IMR-90 (cell line): ENCODE measurements at regions not wholly inside any gene's neighbourhood (a gene's known extent, or its start where the extent isn't known, plus 50 kb on each side); places are given as distances from the start of the nearest gene placed in this dataset.
"Not testable (repeated sequence)": the region's sequence is repeated elsewhere in the genome, so short reads cannot be mapped to it uniquely, and the experiment has no call there.

Experiments
- ATAC-seq: fragments of 200-7000 bp; cut with Tn5 transposase; 2 replicates; pipeline ENCODE4 v1.9.1; 2020; ENCODE audit warnings: low read depth, mild to moderate bottlenecking, moderate library complexity
- BruUV-seq: library from RNA; stranded (reverse); fragments of 400-500 nt; replicated peaks from 2 replicates; lab custom pipeline; 2021; lab: Mats Ljungman, UMichigan
- CTCF ChIA-PET: fragments of 300-600 bp; formaldehyde crosslinking; extraction: SDS; loops from one replicate; lab custom pipeline; 2021; ENCODE audit warnings: antibody characterized with exemption; lab: Yijun Ruan, JAX
- POLR2A ChIA-PET: fragments of 300-600 bp; sonication (Branson Sonifier 250); formaldehyde crosslinking; loops from one replicate; lab custom pipeline; 2022; ENCODE audit warnings: antibody characterized with exemption; ENCODE audit not compliant: unreplicated experiment; lab: Charles Lee
- DNase-seq: peaks from one replicate; pipeline ENCODE4 v3.0.0; 2013
- H2AFZ ChIP-seq: replicated peaks from 2 replicates; pipeline ENCODE3; 2013; ENCODE audit warnings: low read length, mild to moderate bottlenecking; ENCODE audit not compliant: poor library complexity
- H2AK5ac ChIP-seq: 2 replicates; pipeline ENCODE4 v1.6.1; 2013; ENCODE audit warnings: low read depth, low read length, inconsistent platforms
- H2AK9ac ChIP-seq: replicated peaks from 2 replicates; pipeline ENCODE3; 2013; ENCODE audit warnings: mild to moderate bottlenecking, low read depth, low read length, moderate library complexity; ENCODE audit not compliant: poor library complexity
- H2BK120ac ChIP-seq: 2 replicates; pipeline ENCODE4 v1.6.1; 2013; ENCODE audit warnings: low read depth, low read length, inconsistent platforms
- H2BK15ac ChIP-seq: 3 replicates; pipeline ENCODE4 v1.6.1; 2013; ENCODE audit warnings: low read depth, low read length, inconsistent platforms
- H2BK20ac ChIP-seq: 2 replicates; pipeline ENCODE4 v1.6.1; 2013; ENCODE audit warnings: low read depth, mild to moderate bottlenecking, inconsistent platforms, low read length, moderate library complexity
- H2BK5ac ChIP-seq: 2 replicates; pipeline ENCODE4 v1.6.1; 2013; ENCODE audit warnings: mild to moderate bottlenecking, low read depth, low read length, inconsistent platforms; ENCODE audit not compliant: poor library complexity, severe bottlenecking
- H3K14ac ChIP-seq: replicated peaks from 2 replicates; pipeline ENCODE4 v1.6.1; 2013; ENCODE audit warnings: low read depth, low read length, inconsistent platforms
- H3K18ac ChIP-seq: 2 replicates; pipeline ENCODE4 v1.6.1; 2013; ENCODE audit warnings: low read depth, low read length, control low read depth
- H3K23ac ChIP-seq: 2 replicates; pipeline ENCODE4 v1.6.1; 2013; ENCODE audit warnings: low read depth, low read length, inconsistent platforms
- H3K27ac ChIP-seq: 2 replicates; pipeline ENCODE4 v1.5.1; 2013; ENCODE audit warnings: mild to moderate bottlenecking, control low read depth, low read length; ENCODE audit not compliant: insufficient read depth
- H3K27me3 ChIP-seq: 2 replicates; pipeline ENCODE4 v1.6.1; 2013; ENCODE audit warnings: low read length; ENCODE audit not compliant: control insufficient read depth, insufficient read depth
- H3K36me3 ChIP-seq: 2 replicates; pipeline ENCODE4 v1.6.1; 2013; ENCODE audit warnings: low read length, mixed read lengths; ENCODE audit not compliant: control insufficient read depth, insufficient read depth
- H3K4ac ChIP-seq: 2 replicates; pipeline ENCODE4 v1.6.1; 2013; ENCODE audit warnings: low read depth, low read length, inconsistent platforms
- H3K4me1 ChIP-seq: 2 replicates; pipeline ENCODE4 v1.6.1; 2013; ENCODE audit warnings: low read length, mixed read lengths; ENCODE audit not compliant: control insufficient read depth, insufficient read depth
- H3K4me2 ChIP-seq: 2 replicates; pipeline ENCODE4 v1.6.1; 2013; ENCODE audit warnings: low read depth, mild to moderate bottlenecking, control low read depth, low read length, moderate library complexity
- H3K4me3 ChIP-seq: 2 replicates; pipeline ENCODE4 v1.5.1; 2013; ENCODE audit warnings: low read depth, mild to moderate bottlenecking, control low read depth, low read length, moderate library complexity; ENCODE audit not compliant: insufficient read depth
- H3K56ac ChIP-seq: 2 replicates; pipeline ENCODE4 v1.6.1; 2013; ENCODE audit warnings: low read length, inconsistent platforms; ENCODE audit not compliant: insufficient read depth; ENCODE audit errors: extremely low read depth
- H3K79me1 ChIP-seq, 2 experiments: 2 replicates each; pipeline ENCODE4 v1.6.1; 2013; ENCODE audit warnings: low read length in 2 of 2, inconsistent platforms in 1 of 2, low read depth in 1 of 2
- H3K9ac ChIP-seq: 2 replicates; pipeline ENCODE4 v1.6.1; 2013; ENCODE audit warnings: low read depth, low read length, control low read depth
- H3K9me1 ChIP-seq: 2 replicates; pipeline ENCODE4 v1.6.1; 2013; ENCODE audit warnings: low read length, inconsistent platforms; ENCODE audit not compliant: insufficient read depth
- H3K9me3 ChIP-seq: 2 replicates; pipeline ENCODE4 v1.6.1; 2013; ENCODE audit warnings: low read length; ENCODE audit not compliant: control insufficient read depth, insufficient read depth
- H4K20me1 ChIP-seq: 2 replicates; pipeline ENCODE4 v1.6.1; 2013; ENCODE audit warnings: low read length, inconsistent platforms; ENCODE audit not compliant: insufficient read depth
- H4K5ac ChIP-seq: 2 replicates; pipeline ENCODE4 v1.6.1; 2013; ENCODE audit warnings: mild to moderate bottlenecking, low read depth, low read length, control low read depth
- H4K8ac ChIP-seq, 2 experiments: 2 replicates each; pipeline ENCODE4 v1.6.1; 2013; ENCODE audit warnings: low read depth in 2 of 2, low read length in 2 of 2, control low read depth in 1 of 2, inconsistent platforms in 1 of 2
- H4K91ac ChIP-seq: 2 replicates; pipeline ENCODE4 v1.6.1; 2013; ENCODE audit warnings: low read depth, low read length, inconsistent platforms; ENCODE audit not compliant: insufficient read depth
- NFE2L2 ChIP-seq: fragments of 150-350 bp; IDR thresholded peaks from 2 replicates; pipeline ENCODE4 v1.6.1; 2016; ENCODE audit warnings: low read depth, mild to moderate bottlenecking, low read length
- WGBS, 2 experiments: methylation state at CpG; one replicate each; pipeline versions ENCODE4 v1.1.5 to v1.1.7; 2013; ENCODE audit warnings: missing lambda C conversion rate in 2 of 2; ENCODE audit not compliant: insufficient read length in 1 of 2; ENCODE audit errors: extremely low coverage in 2 of 2; 5-methylcytosine and 5-hydroxymethylcytosine counted together
- dilution Hi-C: fragments of 300-500 bp; cut with HindIII; formaldehyde crosslinking; loops from one replicate; pipeline ENCODE4 v1.14.3; 2018; ENCODE audit warnings: low sequenced_read_pairs; ENCODE audit not compliant: unreplicated experiment
- in situ Hi-C: fragments of 300-500 bp; cut with MboI; formaldehyde crosslinking; loops from 3 replicates; pipeline ENCODE4 v1.14.3; 2019; ENCODE audit warnings: low sequenced_read_pairs, inconsistent platforms, mixed read lengths
- intact Hi-C: fragments of 100-400 bp; cut with micrococcal nuclease; formaldehyde crosslinking; loops from 2 replicates; pipeline ENCODE4 v1.10.0; 2022

DNA sequence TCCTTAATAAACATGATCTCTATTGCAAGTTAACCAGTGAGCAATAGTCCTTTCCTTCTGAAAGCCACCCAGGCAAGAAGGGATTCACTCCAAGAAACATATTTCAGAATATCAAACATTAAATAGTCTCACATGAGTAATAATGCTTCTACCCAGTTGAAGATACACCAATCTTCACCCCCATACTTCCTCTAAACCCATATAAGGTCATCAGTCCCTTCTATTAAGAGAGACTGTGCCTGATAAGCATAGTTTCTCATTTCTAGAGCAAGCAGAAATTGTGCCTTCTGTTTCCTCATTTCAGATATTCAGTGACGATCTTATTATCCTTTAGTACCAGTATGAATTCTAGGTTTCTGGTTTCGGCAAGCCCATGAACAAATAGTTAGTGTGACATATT, 64.6 kb downstream of the DSEL start:
- intact Hi-C loops (no loop called here), dilution Hi-C loops (no loop called here), in situ Hi-C loops (no loop called here)
- no peaks in the 10 kb centered on the region for H3K4me1 ChIP-seq
- no peak overlapping the region for H2AFZ ChIP-seq
- H2AK5ac ChIP-seq: no peak overlapping the region
- H4K5ac ChIP-seq: no peak overlapping the region
- H2BK15ac ChIP-seq: no peak overlapping the region
- H3K9me1 ChIP-seq: no peaks in the 10 kb centered on the region
- no peak overlapping the region for H2BK20ac ChIP-seq
- H2AK9ac ChIP-seq: no peak overlapping the region
- BruUV-seq: no TSS peak
- ChIA-PET POLR2A (no interaction called here), CTCF (no interaction called here)
- no peaks in the 10 kb centered on the region for H3K36me3 ChIP-seq
- H2BK120ac ChIP-seq: no peak overlapping the region
- H3K9ac ChIP-seq: no peak overlapping the region
- H3K56ac ChIP-seq: no peak overlapping the region
- H3K27me3 ChIP-seq: no peaks in the 10 kb centered on the region
- H3K4me2 ChIP-seq: no peak overlapping the region
- H3K79me1 ChIP-seq: no peaks in the 10 kb centered on the region
- ATAC-seq (no peak), DNase-seq (no peak)
- H4K91ac ChIP-seq: no peak overlapping the region
- H2BK5ac ChIP-seq: no peak overlapping the region
- no peak overlapping the region for H3K27ac ChIP-seq
- no peak overlapping the region for H3K18ac ChIP-seq
- no peak overlapping the region for H4K8ac ChIP-seq
- no peaks in the 10 kb centered on the region for H4K20me1 ChIP-seq
- no peak overlapping the region for H3K14ac ChIP-seq
- H3K9me3 ChIP-seq: 0 out of 2 replicates have a peak, but pooled peaks cover 2% of the 10 kb centered on the region
- WGBS, 2 experiments: no CpG with 5 or more reads among the region's 2 CpGs
- H3K4me3 ChIP-seq: no peak overlapping the region
- H3K4ac ChIP-seq: no peak overlapping the region
- no peak overlapping the region for H3K23ac ChIP-seq
- no peak for TF ChIP-seq NFE2L2

DNA sequence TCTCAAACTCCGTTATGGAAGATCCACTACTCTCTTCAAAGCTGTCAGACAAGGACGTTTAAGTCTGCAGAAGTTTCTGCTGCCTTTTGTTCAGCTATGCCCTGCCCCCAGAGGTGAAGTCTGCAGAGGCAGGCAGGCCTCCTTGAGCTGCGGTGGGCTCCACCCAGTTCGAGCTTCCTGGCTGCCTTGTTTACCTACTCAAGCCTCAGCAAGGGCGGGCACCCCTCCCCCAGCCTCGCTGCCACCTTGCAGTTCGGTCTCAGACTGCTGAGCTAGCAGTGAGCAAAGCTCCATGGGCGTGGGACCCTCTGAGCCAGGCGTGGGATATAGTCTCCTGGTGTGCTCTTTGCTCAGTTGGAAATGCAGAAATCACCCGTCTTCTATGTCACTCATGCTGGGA, 65.4 kb downstream of the DSEL start:
- H2BK15ac ChIP-seq, H2BK120ac ChIP-seq, H3K27me3 ChIP-seq, H2AK5ac ChIP-seq, H3K4me3 ChIP-seq, H3K9ac ChIP-seq, H4K8ac ChIP-seq, H4K20me1 ChIP-seq, ATAC-seq, H3K4ac ChIP-seq, dilution Hi-C loops, POLR2A ChIA-PET, H4K5ac ChIP-seq, H2BK20ac ChIP-seq, H3K4me1 ChIP-seq, H3K14ac ChIP-seq, H3K27ac ChIP-seq, H4K91ac ChIP-seq, H3K9me1 ChIP-seq, H3K4me2 ChIP-seq, in situ Hi-C loops, H3K56ac ChIP-seq, H3K79me1 ChIP-seq, BruUV-seq, DNase-seq, H3K9me3 ChIP-seq, CTCF ChIA-PET, H2AK9ac ChIP-seq, H3K18ac ChIP-seq, H3K23ac ChIP-seq, intact Hi-C loops, H3K36me3 ChIP-seq, H2BK5ac ChIP-seq, H2AFZ ChIP-seq: not testable (repeated sequence)
- WGBS, 2 experiments: no CpG with 5 or more reads among the region's 10 CpGs
